Medulla oblongata (tissue), 1 donor: ENCODE measurements at regions not wholly inside any gene's neighbourhood (a gene's known extent, or its start where the extent isn't known, plus 50 kb on each side); places are given as distances from the start of the nearest gene placed in this dataset.
"Not testable (repeated sequence)": the region's sequence is repeated elsewhere in the genome, so short reads cannot be mapped to it uniquely, and the experiment has no call there.

Experiments used
- DNase-seq: peaks from one replicate; pipeline ENCODE4 v3.0.0-alpha.2; 2015; ENCODE audit errors: extremely low spot score

DNA sequence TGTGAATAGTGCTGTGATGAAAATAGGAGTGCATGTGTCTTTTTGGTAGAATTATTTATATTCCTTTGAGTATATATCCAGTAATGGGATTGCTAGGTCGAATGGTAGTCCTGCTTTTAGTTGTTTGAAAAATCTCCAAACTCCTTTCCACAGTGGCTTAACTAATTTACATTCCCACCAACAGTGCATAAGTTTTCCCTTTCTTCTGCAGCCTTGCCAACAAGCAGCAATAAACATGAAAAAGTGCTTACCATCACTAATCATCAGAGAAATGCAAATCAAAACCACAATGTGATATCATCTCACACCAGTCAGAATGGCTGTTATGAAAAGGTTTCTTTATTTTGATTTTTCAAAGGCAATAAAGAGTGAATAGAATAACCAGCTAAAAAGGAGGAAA is 1105.9 kb downstream of the NAALADL2 start:
- no peak for DNase-seq

- DNase-seq: no peak
These were observed 1098.3 kb downstream of the NAALADL2 start for GRCh38 chr3:175957427-175957826.

- DNase-seq: peak; percentile 11
These were observed 1097.8 kb downstream of the NAALADL2 start for GRCh38 chr3:175956964-175957363.

- DNase-seq: no peak
These were observed 1092.0 kb downstream of the NAALADL2 start for GRCh38 chr3:175951047-175951694.

DNA sequence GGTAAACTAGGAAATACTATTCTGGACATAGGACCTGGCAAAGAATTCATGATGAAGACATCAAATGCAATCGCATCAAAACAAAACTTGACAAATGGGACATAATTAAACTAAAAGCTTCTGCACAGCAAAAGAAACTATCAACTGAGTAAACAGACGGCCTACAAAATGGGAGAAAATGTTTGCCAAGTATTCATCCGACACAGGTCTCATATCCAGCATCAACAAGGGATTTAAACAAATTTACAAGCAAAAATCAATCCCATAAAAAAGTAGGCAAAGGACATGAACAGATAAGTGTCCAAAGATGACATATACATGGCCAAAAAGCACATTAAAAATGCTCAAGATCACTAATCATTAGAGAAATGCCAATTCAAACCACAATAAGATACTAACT is 1088.9 kb downstream of the NAALADL2 start:
- DNase-seq: no peak

GRCh38 chr3:175941352-175941751 is 1082.2 kb downstream of the NAALADL2 start:
- DNase-seq: peak; percentile 34

DNA sequence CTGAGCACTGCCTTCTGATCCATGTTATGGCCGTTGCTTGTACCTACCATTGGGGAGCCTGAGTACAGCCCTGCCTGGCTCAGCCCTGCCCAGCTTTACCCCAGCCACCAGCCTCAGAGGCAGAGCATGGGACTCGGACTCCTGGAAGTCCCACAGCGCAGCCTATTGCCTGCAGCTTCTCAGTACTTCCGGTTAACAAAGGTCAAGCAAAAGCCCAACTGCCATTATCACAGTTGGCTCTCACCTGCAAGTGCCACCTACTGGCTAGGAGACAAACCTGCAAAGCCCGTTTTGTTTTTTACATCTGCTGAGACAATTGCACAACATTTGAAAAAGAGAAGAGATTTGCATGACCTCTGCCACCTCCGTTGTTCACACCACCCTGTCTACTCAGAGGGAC is 1081.7 kb downstream of the NAALADL2 start:
- DNase-seq: no peak

- DNase-seq: no peak
These were observed 1081.1 kb downstream of the NAALADL2 start for GRCh38 chr3:175940243-175940642.

DNA sequence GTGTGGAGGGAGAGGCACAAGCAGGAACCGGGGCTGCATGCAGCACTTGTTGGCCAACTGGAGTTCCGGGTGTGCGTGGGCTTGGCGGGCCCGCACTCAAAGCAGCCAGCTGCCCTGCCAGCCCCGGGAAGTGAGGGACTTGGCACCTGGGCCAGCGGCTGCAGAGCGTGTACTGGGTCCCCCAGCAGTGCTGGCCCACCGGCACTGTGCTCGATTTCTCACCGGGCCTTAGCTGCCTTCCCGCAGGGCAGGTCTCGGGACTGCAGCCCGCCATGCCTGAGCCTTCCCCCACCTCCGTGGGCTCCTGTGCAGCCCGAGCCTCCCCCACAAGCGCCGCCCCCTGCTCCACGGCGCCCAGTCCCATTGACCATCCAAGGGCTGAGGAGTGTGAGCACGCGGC is 1078.2 kb downstream of the NAALADL2 start:
- DNase-seq: not testable (repeated sequence)

DNA sequence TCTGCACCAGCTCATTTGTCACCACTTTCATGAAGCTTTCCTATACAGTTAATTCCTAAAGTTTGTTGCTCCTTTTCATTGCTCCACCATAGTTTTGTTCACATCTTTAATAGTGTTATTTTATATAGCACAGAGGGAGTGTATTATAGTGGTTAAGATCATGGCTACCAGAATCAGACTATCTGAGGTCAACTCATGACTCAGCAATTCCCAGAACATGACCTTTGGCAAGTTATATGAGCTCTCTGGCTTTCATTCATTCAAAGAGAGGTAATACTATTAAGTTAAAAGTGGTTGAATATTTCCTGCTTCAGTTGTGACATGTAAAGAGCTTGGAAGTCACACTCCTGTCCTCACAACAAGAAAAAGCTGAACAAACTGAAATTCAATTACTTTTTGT is 1073.5 kb downstream of the NAALADL2 start:
- no peak for DNase-seq

DNA sequence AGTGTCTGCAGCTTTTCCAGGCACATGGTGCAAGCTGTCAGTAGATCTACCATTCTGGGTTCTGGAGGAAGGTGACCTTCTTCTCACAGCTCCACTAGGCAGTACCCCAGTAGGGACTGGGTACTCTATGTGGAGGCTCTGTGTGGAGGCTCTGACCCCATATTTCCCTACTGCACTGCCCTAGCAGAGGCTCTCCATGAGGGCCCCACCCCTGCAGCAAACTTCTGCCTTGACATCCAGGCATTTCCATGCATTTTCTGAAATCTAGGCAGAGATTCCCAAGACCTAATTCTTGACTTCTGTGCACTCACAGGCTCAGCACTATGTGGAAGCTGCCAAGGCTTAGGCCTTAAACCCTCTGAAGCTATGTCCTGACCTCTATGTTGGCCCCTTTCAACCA is 1060.0 kb downstream of the NAALADL2 start:
- DNase-seq: no peak

DNA sequence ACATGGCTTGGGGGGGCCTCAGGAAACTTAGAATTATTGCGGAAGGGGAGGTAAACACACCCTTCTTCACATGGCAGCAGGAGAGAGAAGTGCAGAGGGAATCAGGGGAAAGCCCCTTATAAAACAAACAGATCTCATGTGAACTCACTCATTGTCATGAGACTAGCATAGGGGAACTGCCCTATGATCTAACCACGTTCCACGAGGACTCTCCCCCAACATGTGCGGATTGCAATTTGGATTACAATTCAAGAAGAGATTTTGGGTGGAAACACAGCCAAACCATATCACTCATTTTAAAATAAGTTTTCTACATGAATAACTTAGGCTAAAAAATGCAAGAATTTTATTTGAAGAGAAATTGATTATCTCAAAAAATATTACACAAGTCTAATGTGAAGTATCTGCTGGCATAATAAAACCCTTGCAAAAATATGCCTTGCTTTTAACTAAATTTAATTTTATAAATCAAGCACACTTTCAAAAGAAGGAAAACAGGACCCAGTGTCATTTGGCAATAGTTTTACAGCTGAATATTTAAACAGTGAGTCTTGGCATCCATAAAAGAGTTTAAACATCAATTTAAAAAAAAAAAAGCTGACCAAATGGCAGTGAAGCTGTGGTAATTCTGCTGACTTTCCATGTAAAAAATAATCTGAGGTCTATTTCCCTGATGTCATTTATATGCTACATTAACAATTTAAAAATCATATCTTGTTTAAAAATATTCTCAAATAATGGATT is 1057.2 kb downstream of the NAALADL2 start:
- no peak for DNase-seq

DNA sequence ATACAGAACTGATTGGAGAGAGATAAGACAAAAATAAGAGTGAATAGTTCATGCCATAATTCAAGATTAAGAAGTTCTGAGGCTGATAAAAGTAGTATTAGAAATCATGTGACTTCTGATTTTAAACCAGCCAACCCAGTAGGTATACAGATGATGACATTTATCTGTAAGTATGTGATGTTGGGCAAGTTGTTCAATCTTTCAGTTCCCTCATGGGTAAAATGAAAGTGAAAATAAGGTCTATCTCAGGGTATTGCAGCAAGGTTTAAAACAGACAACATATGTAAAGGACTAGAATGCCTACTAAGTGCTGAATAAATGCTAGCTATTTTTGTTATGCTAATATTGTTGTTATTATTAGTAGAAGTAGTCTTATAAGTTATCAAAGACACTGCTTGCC is 1055.7 kb downstream of the NAALADL2 start:
- DNase-seq: no peak

DNA sequence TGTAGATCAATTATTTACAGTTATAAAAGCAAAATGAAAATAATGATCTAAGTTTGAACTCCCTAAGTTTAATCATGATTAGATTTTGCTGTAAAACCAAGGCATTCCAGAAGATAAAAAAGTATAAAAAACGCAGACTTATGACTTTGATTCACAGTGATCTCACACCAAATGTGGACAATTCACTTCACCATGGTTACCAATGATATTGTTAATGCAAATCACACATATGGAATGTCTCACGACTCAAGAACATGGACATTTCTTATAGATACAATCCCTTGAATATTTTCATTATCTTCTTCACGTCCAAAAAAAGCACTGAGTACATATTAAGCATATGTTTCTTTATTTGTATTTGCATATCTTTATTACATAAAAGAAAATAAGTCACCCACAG is 1054.2 kb downstream of the NAALADL2 start:
- DNase-seq: no peak

GRCh38 chr3:175911937-175912336 is 1052.8 kb downstream of the NAALADL2 start:
- no peak for DNase-seq

DNA sequence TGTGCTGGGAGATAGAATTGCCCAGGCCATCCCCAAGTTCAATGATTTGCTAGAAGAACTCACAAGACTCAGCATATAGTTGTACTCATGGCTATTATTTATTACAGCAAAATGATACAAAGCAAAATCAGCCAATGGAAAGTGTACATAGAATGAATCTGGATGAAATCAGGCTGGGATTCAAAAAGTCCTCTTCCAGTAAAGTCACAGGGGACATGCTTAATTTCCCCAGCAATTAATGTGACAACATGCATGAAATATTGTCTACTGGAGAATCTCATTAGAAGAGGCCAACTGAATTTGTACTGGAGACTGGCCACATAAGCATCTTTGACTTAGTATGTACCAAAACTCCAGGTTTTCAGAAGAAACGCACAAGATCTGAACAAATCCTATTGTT is 1043.1 kb downstream of the NAALADL2 start:
- DNase-seq: no peak

GRCh38 chr3:175898194-175898593 is 1039.1 kb downstream of the NAALADL2 start:
- no peak for DNase-seq

DNA sequence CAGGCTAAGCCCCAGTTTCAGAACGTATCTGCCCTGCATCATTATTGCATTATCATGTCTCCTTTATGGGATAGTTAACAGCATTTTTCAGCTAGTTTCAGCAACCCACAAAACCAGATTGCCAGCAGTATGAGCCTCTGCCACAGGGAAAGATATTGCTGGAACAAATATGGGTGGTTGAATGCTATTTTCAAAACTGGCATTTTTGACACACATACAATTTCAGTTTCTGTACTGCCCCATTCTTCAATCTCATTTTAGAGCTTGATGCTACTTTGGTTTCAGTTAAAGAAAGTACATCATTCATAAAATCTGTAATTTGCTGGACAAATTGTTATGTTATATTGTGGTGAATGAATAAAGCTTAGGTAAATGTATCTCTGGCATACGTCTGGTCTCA is 1037.5 kb downstream of the NAALADL2 start:
- DNase-seq: no peak

DNA sequence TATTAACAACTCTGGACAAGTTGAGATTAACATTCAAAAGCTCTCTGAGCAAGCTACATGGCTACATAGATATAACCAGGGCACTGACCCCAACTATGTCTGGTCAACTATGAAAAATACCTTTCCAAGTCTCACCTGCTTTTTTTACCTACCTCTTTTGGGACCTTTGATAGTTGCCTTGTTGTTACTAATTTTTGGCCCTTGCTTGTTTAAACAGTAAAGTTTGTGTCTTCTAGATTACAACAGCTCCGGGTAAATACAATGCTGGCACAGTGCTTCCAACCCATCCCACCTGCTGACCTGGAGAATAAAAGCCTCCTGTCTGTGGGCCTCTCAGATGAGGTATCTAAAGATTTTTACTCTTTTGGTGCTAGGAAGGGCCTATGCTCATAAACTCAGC is 1036.6 kb downstream of the NAALADL2 start:
- no peak for DNase-seq

DNA sequence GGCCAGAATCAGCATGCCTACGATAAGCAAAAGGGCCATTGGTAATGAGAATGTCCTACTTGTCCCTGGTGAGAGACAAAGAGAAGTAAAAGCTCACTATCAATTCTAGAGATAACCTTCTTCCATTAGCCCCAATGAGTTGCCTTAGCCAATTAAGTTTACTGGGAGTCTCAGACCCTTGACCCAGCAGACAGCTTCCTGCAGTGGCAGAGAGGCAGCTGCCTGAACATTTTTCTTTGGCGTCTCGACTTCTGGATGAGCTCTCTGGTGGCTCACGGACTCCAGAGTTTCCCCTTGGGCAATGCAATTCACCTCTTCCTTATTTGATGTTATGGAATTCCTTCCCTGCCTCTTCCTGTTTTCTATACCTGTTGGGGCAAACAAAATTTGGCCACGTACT is 1034.4 kb downstream of the NAALADL2 start:
- DNase-seq: no peak

GRCh38 chr3:175890066-175890465 is 1030.9 kb downstream of the NAALADL2 start:
- DNase-seq: no peak

GRCh38 chr3:175885231-175885766 is 1026.2 kb downstream of the NAALADL2 start:
- DNase-seq: no peak

- no peak for DNase-seq
These were observed 1020.3 kb downstream of the NAALADL2 start for GRCh38 chr3:175879417-175879816.
